K562 (cell line): ENCODE measurements at regions not wholly inside any gene's neighbourhood (a gene's known extent, or its start where the extent isn't known, plus 50 kb on each side); places are given as distances from the start of the nearest gene placed in this dataset.
A peak's percentile ranks its signal among the peaks of the same experiment; 100 is the strongest.

ENCODE experiments used
- ATAC-seq: fragments of 200-7000 bp; cut with Tn5 transposase; 3 replicates; pipeline ENCODE4 v1.9.1; 2020; ENCODE audit warnings: moderate library complexity
- BruUV-seq: library from RNA; stranded (reverse); fragments of 400-500 nt; replicated peaks from 2 replicates; lab custom pipeline; 2021; lab: Mats Ljungman, UMichigan
- CTCF ChIA-PET: fragments of 300-600 bp; formaldehyde crosslinking; extraction: SDS; loops from one replicate; lab custom pipeline; 2021; ENCODE audit warnings: low intra/inter-chr PET ratio; lab: Yijun Ruan, JAX
- POLR2A ChIA-PET: fragments of 300-600, 350-650 bp; sonication (Branson Sonifier 250); formaldehyde crosslinking; extraction: SDS; loops from one replicate; lab custom pipeline; 2021; ENCODE audit warnings: antibody characterized with exemption, inconsistent platforms; lab: Yijun Ruan, JAX
- DNase-seq, 4 experiments: peaks; one replicate each; pipeline versions ENCODE4 v3.0.0 to v3.0.0-alpha.2; 2011 to 2018; ENCODE audit warnings: low spot score in 3 of 4, mixed read lengths in 3 of 4; ENCODE audit errors: extremely low read depth in 1 of 4
- FAIRE-seq: peaks from 2 replicates; lab custom pipeline; 2011; peaks lifted over from hg19 to GRCh38; lab: Jason Lieb, UNC
- H2AFZ ChIP-seq: 2 replicates; pipeline ENCODE4 v1.6.0; 2011; ENCODE audit warnings: low read depth, low read length, control low read depth, inconsistent platforms
- H3K27ac ChIP-seq: fragments of 200-600 bp; 3 replicates; pipeline ENCODE4 v1.8.0; 2011; ENCODE audit warnings: low read depth, mild to moderate bottlenecking, control low read depth, inconsistent platforms, low read length, moderate library complexity, mixed read lengths; ENCODE audit errors: extremely low read depth
- H3K27me3 ChIP-seq, 2 experiments: fragments of 300-600 bp in 1 of 2; 2 replicates in 1 of 2; 3 replicates in 1 of 2; pipeline versions ENCODE4 v1.6.0 to v1.8.0; 2011; ENCODE audit warnings: inconsistent platforms in 2 of 2, low read length in 2 of 2, mild to moderate bottlenecking in 1 of 2, mixed read lengths in 1 of 2, moderate library complexity in 1 of 2; ENCODE audit not compliant: control insufficient read depth in 2 of 2, insufficient read depth in 2 of 2
- H3K36me3 ChIP-seq: fragments of 300-600 bp; 3 replicates; pipeline ENCODE4 v1.8.0; 2011; ENCODE audit warnings: mild to moderate bottlenecking, low read length, inconsistent platforms; ENCODE audit not compliant: control insufficient read depth, insufficient read depth
- H3K4me1 ChIP-seq, 2 experiments: fragments of 200-600 bp in 1 of 2; replicated peaks in 1 of 2; 2 replicates in 1 of 2; 3 replicates in 1 of 2; pipeline versions ENCODE4 v1.5.1 to v1.8.0; 2011; ENCODE audit warnings: inconsistent platforms in 2 of 2, low read length in 2 of 2, mild to moderate bottlenecking in 1 of 2, mixed read lengths in 1 of 2, moderate library complexity in 1 of 2; ENCODE audit not compliant: control insufficient read depth in 2 of 2, insufficient read depth in 2 of 2
- H3K4me2 ChIP-seq: 2 replicates; pipeline ENCODE4 v1.6.1; 2011; ENCODE audit warnings: low read length, control low read depth, inconsistent platforms, mixed read lengths; ENCODE audit not compliant: insufficient read depth
- H3K4me3 ChIP-seq: fragments of 200-600 bp; sonication (generic), shearing (Covaris generic); 2 replicates; pipeline ENCODE4 v1.5.1; 2016; ENCODE audit warnings: control low read depth, inconsistent platforms
- H3K79me2 ChIP-seq: fragments of 200-600 bp; 3 replicates; pipeline ENCODE4 v1.8.0; 2011; ENCODE audit warnings: low read length, inconsistent platforms; ENCODE audit not compliant: control insufficient read depth, insufficient read depth
- H3K9ac ChIP-seq, 2 experiments: 2 replicates each; pipeline versions ENCODE4 v1.6.0 to v1.6.1; 2011; ENCODE audit warnings: low read depth in 2 of 2, low read length in 2 of 2, control low read depth in 1 of 2, inconsistent platforms in 1 of 2, mild to moderate bottlenecking in 1 of 2, mixed read lengths in 1 of 2; ENCODE audit not compliant: insufficient read depth in 1 of 2
- H3K9me1 ChIP-seq: one replicate; pipeline ENCODE4 v1.6.0; 2011; ENCODE audit warnings: inconsistent platforms, mild to moderate bottlenecking, low read length, moderate library complexity; ENCODE audit not compliant: control insufficient read depth, insufficient read depth
- H3K9me3 ChIP-seq: replicated peaks from 2 replicates; pipeline ENCODE4 v1.5.1; 2011; ENCODE audit warnings: low read depth, low read length, inconsistent platforms; ENCODE audit not compliant: control insufficient read depth, insufficient read depth
- H4K20me1 ChIP-seq: replicated peaks from 2 replicates; pipeline ENCODE4 v1.6.1; 2011; ENCODE audit warnings: low read length, inconsistent platforms, mixed read lengths; ENCODE audit not compliant: control insufficient read depth, insufficient read depth
- E2F4 ChIP-seq: sonication (generic); formaldehyde crosslinking; IDR thresholded peaks from 2 replicates; pipeline ENCODE4 v1.8.0; 2022; ENCODE audit warnings: mild to moderate bottlenecking, low read depth, missing genetic modification reagents
- ELF4 ChIP-seq: fragments of 450-650 bp; formaldehyde crosslinking; IDR thresholded peaks from 2 replicates; pipeline ENCODE4 v1.4.0; 2022; ENCODE audit warnings: missing genetic modification characterization
- HIVEP1 ChIP-seq: fragments of 250-450 bp; sonication (Bioruptor Pico); IDR thresholded peaks from 2 replicates; pipeline ENCODE4 v1.4.0; 2020; ENCODE audit warnings: mild to moderate bottlenecking
- LCOR ChIP-seq: sonication (generic); formaldehyde crosslinking; IDR thresholded peaks from 2 replicates; pipeline ENCODE4 v1.8.0; 2022; ENCODE audit warnings: mild to moderate bottlenecking, missing genetic modification reagents
- MAFF ChIP-seq: IDR thresholded peaks from 2 replicates; pipeline ENCODE4 v1.6.1; 2012; ENCODE audit warnings: low read length, improper control_type of control experiment
- NFE2 ChIP-seq: IDR thresholded peaks from 2 replicates; pipeline ENCODE4 v1.6.1; 2014; ENCODE audit warnings: antibody characterized with exemption, low read depth
- PPARD ChIP-seq: fragments of 250-450 bp; sonication (Bioruptor Pico); IDR thresholded peaks from 2 replicates; pipeline ENCODE4 v1.8.0; 2022; ENCODE audit warnings: inconsistent platforms, mild to moderate bottlenecking, moderate library complexity
- ZNF408 ChIP-seq: fragments of 250-450 bp; sonication (Bioruptor Pico); IDR thresholded peaks from 2 replicates; pipeline ENCODE4 v1.4.0; 2020; ENCODE audit warnings: low read depth, mild to moderate bottlenecking, moderate library complexity
- ZNF561 ChIP-seq: fragments of 450-650 bp; formaldehyde crosslinking; conservative IDR thresholded peaks from 2 replicates; pipeline ENCODE4 v1.4.0; 2020; ENCODE audit warnings: mild to moderate bottlenecking, moderate library complexity
- WGBS: fragments of 100-300 bp; shearing (Covaris generic); methylation state at CpG from one replicate; pipeline ENCODE4 v1.1.6; 2016; ENCODE audit warnings: low coverage, mixed read lengths; ENCODE audit not compliant: insufficient coverage; ENCODE audit errors: missing lambda C conversion rate; 5-methylcytosine and 5-hydroxymethylcytosine counted together
- in situ Hi-C: fragments of 300-500 bp; cut with MboI; formaldehyde crosslinking; loops from 4 replicates; pipeline ENCODE4 v1.15.0; 2018; ENCODE audit warnings: inconsistent platforms, mixed read lengths
- intact Hi-C: fragments of 100-400 bp; cut with micrococcal nuclease; formaldehyde crosslinking; loops from 2 replicates; pipeline ENCODE4 v1.14.2; 2022
- TF ChIP-seq, protein P1 (sequence below): fragments of 250-450 bp; sonication (Bioruptor Pico); IDR thresholded peaks from 2 replicates; pipeline ENCODE4 v1.4.0; 2020
- TF ChIP-seq, protein P2 (sequence below): fragments of 250-450 bp; sonication (Bioruptor Pico); IDR thresholded peaks from 2 replicates; pipeline ENCODE4 v1.4.0; 2020
- TF ChIP-seq, protein P3 (sequence below), 2 experiments: fragments of 450-650 bp in 1 of 2; sonication (generic) in 1 of 2; formaldehyde crosslinking; conservative IDR thresholded peaks; 2 replicates each; pipeline versions ENCODE4 v1.4.0 to v1.8.1; 2020 to 2022; ENCODE audit warnings: mild to moderate bottlenecking in 1 of 2, missing genetic modification reagents in 1 of 2

DNA sequence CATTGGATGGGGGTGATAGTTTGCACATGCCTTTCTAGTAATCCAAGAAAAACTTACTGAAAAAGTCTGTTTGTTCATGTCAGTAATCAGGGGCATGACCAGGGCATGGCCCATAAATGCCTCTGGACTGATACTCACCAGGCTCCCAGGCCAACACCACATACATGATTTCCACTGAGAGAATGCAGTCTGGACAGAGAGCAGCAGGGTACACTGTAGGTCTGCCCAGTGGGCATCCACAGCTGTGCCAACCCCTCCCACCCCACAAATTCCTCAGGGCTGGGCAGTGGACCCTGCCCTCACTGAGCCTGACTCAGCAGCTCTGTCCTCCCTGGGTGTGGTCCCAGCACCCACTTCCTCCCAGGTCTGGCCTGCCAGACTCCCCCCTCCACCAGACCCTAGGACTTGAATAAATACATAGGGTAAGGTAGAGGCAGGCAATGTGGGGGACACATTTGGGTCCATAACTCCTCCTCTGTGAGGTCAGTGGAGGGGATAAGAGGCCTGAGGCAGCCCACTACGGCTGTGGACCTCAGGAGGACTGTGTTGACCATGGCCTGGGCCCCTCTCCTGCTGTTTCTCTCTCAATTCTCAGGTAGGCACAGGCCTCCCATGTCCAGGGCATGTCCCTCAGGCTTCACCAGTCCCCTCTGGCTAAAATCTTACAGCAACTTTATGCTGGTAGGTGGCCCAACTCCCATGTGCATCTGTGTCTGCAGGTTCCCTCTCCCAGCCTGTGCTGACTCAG is 92.2 kb upstream of the TOP3B start:
- H2AFZ ChIP-seq, result no peak overlapping the region
- H3K36me3 ChIP-seq, result no peaks in the 10 kb centered on the region
- no peak overlapping the region for H3K4me3 ChIP-seq
- no peaks in the 10 kb centered on the region for H3K9me3 ChIP-seq
- DNase-seq, result no peak
- no peak overlapping the region for H3K27ac ChIP-seq
- no TSS peak for BruUV-seq
- ATAC-seq, result peak; percentile 12
- CTCF ChIA-PET, result no interaction called here
- 0% methylated on average over 1 of the region's 1 CpG for WGBS
- POLR2A ChIA-PET, result interaction anchor here (1.0 to 10.6 kb wide), 10 partner anchors 9 to 96 kb away, joined by 3 to 121 read pairs (median 4); no protein-coding TSS in a partner anchor
- no peak overlapping the region for H3K4me2 ChIP-seq
- no peaks in the 10 kb centered on the region for H3K79me2 ChIP-seq
- H4K20me1 ChIP-seq, result 0 out of 2 replicates have a peak, but pooled peaks cover 11% of the 10 kb centered on the region
- H3K9me1 ChIP-seq, result peaks cover 4% of the 10 kb centered on the region
- peaks cover 37 to 57% of the 10 kb centered on the region in 2 experiments for H3K27me3 ChIP-seq
- intact Hi-C loops, result no loop called here
- H3K9ac ChIP-seq, result peak overlapping the region in 1 of 2 experiments; percentile 27; a peak in 2 of 4 replicates
- no peak for FAIRE-seq
- in situ Hi-C loops, result no loop called here
- peaks cover 0 to 5% of the 10 kb centered on the region in 2 experiments; a peak in 1 of 5 replicates for H3K4me1 ChIP-seq
- no peak for TF ChIP-seq LCOR (CRISPR knock-in tag)
- TF ChIP-seq, protein P1, sequence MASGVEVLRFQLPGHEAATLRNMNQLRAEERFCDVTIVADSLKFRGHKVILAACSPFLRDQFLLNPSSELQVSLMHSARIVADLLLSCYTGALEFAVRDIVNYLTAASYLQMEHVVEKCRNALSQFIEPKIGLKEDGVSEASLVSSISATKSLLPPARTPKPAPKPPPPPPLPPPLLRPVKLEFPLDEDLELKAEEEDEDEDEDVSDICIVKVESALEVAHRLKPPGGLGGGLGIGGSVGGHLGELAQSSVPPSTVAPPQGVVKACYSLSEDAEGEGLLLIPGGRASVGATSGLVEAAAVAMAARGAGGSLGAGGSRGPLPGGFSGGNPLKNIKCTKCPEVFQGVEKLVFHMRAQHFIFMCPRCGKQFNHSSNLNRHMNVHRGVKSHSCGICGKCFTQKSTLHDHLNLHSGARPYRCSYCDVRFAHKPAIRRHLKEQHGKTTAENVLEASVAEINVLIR, result no peak
- peak; percentile 63 for TF ChIP-seq NFE2
- TF ChIP-seq MAFF, result 0 out of 2 replicates have a peak, but pooled peaks have one; percentile 35
- 0 out of 2 replicates have a peak, but pooled peaks have one; percentile 20 for TF ChIP-seq ZNF408 (CRISPR knock-in tag)
- TF ChIP-seq, protein P2, sequence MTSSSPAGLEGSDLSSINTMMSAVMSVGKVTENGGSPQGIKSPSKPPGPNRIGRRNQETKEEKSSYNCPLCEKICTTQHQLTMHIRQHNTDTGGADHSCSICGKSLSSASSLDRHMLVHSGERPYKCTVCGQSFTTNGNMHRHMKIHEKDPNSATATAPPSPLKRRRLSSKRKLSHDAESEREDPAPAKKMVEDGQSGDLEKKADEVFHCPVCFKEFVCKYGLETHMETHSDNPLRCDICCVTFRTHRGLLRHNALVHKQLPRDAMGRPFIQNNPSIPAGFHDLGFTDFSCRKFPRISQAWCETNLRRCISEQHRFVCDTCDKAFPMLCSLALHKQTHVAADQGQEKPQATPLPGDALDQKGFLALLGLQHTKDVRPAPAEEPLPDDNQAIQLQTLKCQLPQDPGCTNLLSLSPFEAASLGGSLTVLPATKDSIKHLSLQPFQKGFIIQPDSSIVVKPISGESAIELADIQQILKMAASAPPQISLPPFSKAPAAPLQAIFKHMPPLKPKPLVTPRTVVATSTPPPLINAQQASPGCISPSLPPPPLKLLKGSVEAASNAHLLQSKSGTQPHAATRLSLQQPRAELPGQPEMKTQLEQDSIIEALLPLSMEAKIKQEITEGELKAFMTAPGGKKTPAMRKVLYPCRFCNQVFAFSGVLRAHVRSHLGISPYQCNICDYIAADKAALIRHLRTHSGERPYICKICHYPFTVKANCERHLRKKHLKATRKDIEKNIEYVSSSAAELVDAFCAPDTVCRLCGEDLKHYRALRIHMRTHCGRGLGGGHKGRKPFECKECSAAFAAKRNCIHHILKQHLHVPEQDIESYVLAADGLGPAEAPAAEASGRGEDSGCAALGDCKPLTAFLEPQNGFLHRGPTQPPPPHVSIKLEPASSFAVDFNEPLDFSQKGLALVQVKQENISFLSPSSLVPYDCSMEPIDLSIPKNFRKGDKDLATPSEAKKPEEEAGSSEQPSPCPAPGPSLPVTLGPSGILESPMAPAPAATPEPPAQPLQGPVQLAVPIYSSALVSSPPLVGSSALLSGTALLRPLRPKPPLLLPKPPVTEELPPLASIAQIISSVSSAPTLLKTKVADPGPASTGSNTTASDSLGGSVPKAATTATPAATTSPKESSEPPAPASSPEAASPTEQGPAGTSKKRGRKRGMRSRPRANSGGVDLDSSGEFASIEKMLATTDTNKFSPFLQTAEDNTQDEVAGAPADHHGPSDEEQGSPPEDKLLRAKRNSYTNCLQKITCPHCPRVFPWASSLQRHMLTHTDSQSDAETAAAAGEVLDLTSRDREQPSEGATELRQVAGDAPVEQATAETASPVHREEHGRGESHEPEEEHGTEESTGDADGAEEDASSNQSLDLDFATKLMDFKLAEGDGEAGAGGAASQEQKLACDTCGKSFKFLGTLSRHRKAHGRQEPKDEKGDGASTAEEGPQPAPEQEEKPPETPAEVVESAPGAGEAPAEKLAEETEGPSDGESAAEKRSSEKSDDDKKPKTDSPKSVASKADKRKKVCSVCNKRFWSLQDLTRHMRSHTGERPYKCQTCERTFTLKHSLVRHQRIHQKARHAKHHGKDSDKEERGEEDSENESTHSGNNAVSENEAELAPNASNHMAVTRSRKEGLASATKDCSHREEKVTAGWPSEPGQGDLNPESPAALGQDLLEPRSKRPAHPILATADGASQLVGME (CRISPR knock-in tag), result peak; percentile 68; the same call in 1 of the 2 replicates
- peak; percentile 78; the same call in 1 of the 2 replicates for TF ChIP-seq HIVEP1 (CRISPR knock-in tag)
- TF ChIP-seq, protein P3, sequence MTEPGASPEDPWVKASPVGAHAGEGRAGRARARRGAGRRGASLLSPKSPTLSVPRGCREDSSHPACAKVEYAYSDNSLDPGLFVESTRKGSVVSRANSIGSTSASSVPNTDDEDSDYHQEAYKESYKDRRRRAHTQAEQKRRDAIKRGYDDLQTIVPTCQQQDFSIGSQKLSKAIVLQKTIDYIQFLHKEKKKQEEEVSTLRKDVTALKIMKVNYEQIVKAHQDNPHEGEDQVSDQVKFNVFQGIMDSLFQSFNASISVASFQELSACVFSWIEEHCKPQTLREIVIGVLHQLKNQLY (CRISPR knock-in tag; conservative IDR thresholded peaks at IDR 0.05), result peak in 1 of 2 experiments; percentile 86; a peak in 1 of 4 replicates
- TF ChIP-seq ELF4 (CRISPR knock-in tag), result 0 out of 2 replicates have a peak, but pooled peaks have one; percentile 19
- TF ChIP-seq PPARD (CRISPR knock-in tag), result peak; percentile 3; the same call in 1 of the 2 replicates
- peak; percentile 70; the same call in 1 of the 2 replicates for TF ChIP-seq E2F4 (CRISPR knock-in tag)
- TF ChIP-seq ZNF561 (CRISPR knock-in tag), result 0 out of 2 replicates have a peak, but pooled peaks have one; percentile 32
